GM18498 (cell line): ENCODE measurements at regions not wholly inside any gene's neighbourhood (a gene's known extent, or its start where the extent isn't known, plus 50 kb on each side); places are given as distances from the start of the nearest gene placed in this dataset.
"Not testable (repeated sequence)": the region's sequence is repeated elsewhere in the genome, so short reads cannot be mapped to it uniquely, and the experiment has no call there.

Experiments used
- ATAC-seq: cut with Tn5 transposase; IDR thresholded peaks from one replicate; pipeline ENCODE4 v1.9.1; 2021; ENCODE audit warnings: mild to moderate bottlenecking, moderate library complexity; ENCODE audit not compliant: unreplicated experiment

GRCh38 chr16:85269165-85269564 is 156.9 kb upstream of the CIBAR2 start:
- ATAC-seq = no peak

GRCh38 chr16:85270374-85270773 is 158.1 kb upstream of the CIBAR2 start:
- no peak for ATAC-seq

- no peak for ATAC-seq
These were observed 158.9 kb upstream of the CIBAR2 start for GRCh38 chr16:85271198-85271597.

GRCh38 chr16:85273293-85273692 is 161.0 kb upstream of the CIBAR2 start:
- ATAC-seq = no peak

GRCh38 chr16:85274501-85274900 is 162.2 kb upstream of the CIBAR2 start:
- no peak for ATAC-seq

GRCh38 chr16:85274924-85275323 is 162.7 kb upstream of the CIBAR2 start:
- no peak for ATAC-seq

- ATAC-seq = no peak
These were observed 163.4 kb upstream of the CIBAR2 start for GRCh38 chr16:85275533-85276249.

- no peak for ATAC-seq
These were observed 164.0 kb upstream of the CIBAR2 start for GRCh38 chr16:85276258-85276657.

GRCh38 chr16:85276721-85277120 is 164.4 kb upstream of the CIBAR2 start:
- no peak for ATAC-seq

GRCh38 chr16:85278839-85279238 is 166.6 kb upstream of the CIBAR2 start:
- ATAC-seq = no peak

GRCh38 chr16:85279402-85279801 is 167.1 kb upstream of the CIBAR2 start:
- ATAC-seq = no peak

- no peak for ATAC-seq
These were observed 167.7 kb upstream of the CIBAR2 start for GRCh38 chr16:85279825-85280545.

- ATAC-seq = no peak
These were observed 168.9 kb upstream of the CIBAR2 start for GRCh38 chr16:85281181-85281580.

GRCh38 chr16:85282842-85283241 is 170.6 kb upstream of the CIBAR2 start:
- ATAC-seq = no peak

GRCh38 chr16:85283305-85284050 is 171.2 kb upstream of the CIBAR2 start:
- ATAC-seq = no peak

- ATAC-seq = no peak
These were observed 172.0 kb upstream of the CIBAR2 start for GRCh38 chr16:85284141-85284817.

GRCh38 chr16:85285681-85286065 is 173.4 kb upstream of the CIBAR2 start:
- no peak for ATAC-seq

GRCh38 chr16:85286066-85286831 is 174.0 kb upstream of the CIBAR2 start:
- ATAC-seq = no peak

GRCh38 chr16:85286951-85287814 is 174.9 kb upstream of the CIBAR2 start:
- no peak for ATAC-seq

GRCh38 chr16:85287815-85288109 is 175.5 kb upstream of the CIBAR2 start:
- not testable (repeated sequence) for ATAC-seq
